MG63 (cell line): ENCODE measurements at regions not wholly inside any gene's neighbourhood (a gene's known extent, or its start where the extent isn't known, plus 50 kb on each side); places are given as distances from the start of the nearest gene placed in this dataset.

Experiments used
- DNase-seq: peaks from one replicate; pipeline ENCODE4 v3.0.0-alpha.2; 2020
- H3K27me3 ChIP-seq: fragments of 250-450 bp; sonication (Bioruptor Pico); 2 replicates; pipeline ENCODE4 v1.5.1; 2020; ENCODE audit warnings: mild to moderate bottlenecking, moderate library complexity
- H3K36me3 ChIP-seq: fragments of 250-450 bp; sonication (Bioruptor Pico); 2 replicates; pipeline ENCODE4 v1.5.1; 2020; ENCODE audit warnings: mild to moderate bottlenecking, moderate library complexity
- H3K4me3 ChIP-seq: fragments of 250-450 bp; sonication (Bioruptor Pico); 2 replicates; pipeline ENCODE4 v1.5.1; 2020; ENCODE audit warnings: mild to moderate bottlenecking, moderate library complexity
- H3K9me3 ChIP-seq: fragments of 250-450 bp; sonication (Bioruptor Pico); 2 replicates; pipeline ENCODE4 v1.5.1; 2020; ENCODE audit warnings: mild to moderate bottlenecking, moderate library complexity

GRCh38 chr20:60232380-60232779 lies 274.2 kb downstream of the CDH26 start:
- no peaks in the 10 kb centered on the region; the same call in 1 of the 2 replicates for H3K27me3 ChIP-seq
- no peaks in the 10 kb centered on the region for H3K36me3 ChIP-seq
- H3K9me3 ChIP-seq, result peaks cover 5% of the 10 kb centered on the region; the same call in 1 of the 2 replicates
- DNase-seq, result no peak
- H3K4me3 ChIP-seq, result no peak overlapping the region

GRCh38 chr20:60233018-60233630 lies 274.9 kb downstream of the CDH26 start:
- no peak for DNase-seq
- H3K9me3 ChIP-seq, result peaks cover 5% of the 10 kb centered on the region; the same call in 1 of the 2 replicates
- H3K4me3 ChIP-seq, result no peak overlapping the region
- no peaks in the 10 kb centered on the region; the same call in 1 of the 2 replicates for H3K27me3 ChIP-seq
- H3K36me3 ChIP-seq, result no peaks in the 10 kb centered on the region

GRCh38 chr20:60236613-60237012 lies 278.4 kb downstream of the CDH26 start:
- no peaks in the 10 kb centered on the region for H3K36me3 ChIP-seq
- no peaks in the 10 kb centered on the region for H3K9me3 ChIP-seq
- DNase-seq, result no peak
- H3K4me3 ChIP-seq, result no peak overlapping the region
- H3K27me3 ChIP-seq, result 0 out of 2 replicates have a peak, but pooled peaks cover 3% of the 10 kb centered on the region

- Histone ChIP-seq H3K9me3 (no peaks in the 10 kb centered on the region), H3K36me3 (no peaks in the 10 kb centered on the region), H3K27me3 (0 out of 2 replicates have a peak, but pooled peaks cover 3% of the 10 kb centered on the region), H3K4me3 (no peak overlapping the region)
- DNase-seq, result no peak
Measured at GRCh38 chr20:60237981-60238380, 279.8 kb downstream of the CDH26 start.

- DNase-seq, result peak; percentile 75
- Histone ChIP-seq H3K9me3 (no peaks in the 10 kb centered on the region), H3K4me3 (no peak overlapping the region), H3K36me3 (no peaks in the 10 kb centered on the region), H3K27me3 (0 out of 2 replicates have a peak, but pooled peaks cover 3% of the 10 kb centered on the region)
Measured at GRCh38 chr20:60238992-60239660, 280.9 kb downstream of the CDH26 start.

- Histone ChIP-seq H3K4me3 (no peak overlapping the region), H3K36me3 (no peaks in the 10 kb centered on the region), H3K27me3 (0 out of 2 replicates have a peak, but pooled peaks cover 3% of the 10 kb centered on the region), H3K9me3 (no peaks in the 10 kb centered on the region)
- DNase-seq, result no peak
Measured at GRCh38 chr20:60239956-60240355, 281.7 kb downstream of the CDH26 start.

GRCh38 chr20:60240415-60240814 lies 282.2 kb downstream of the CDH26 start:
- no peaks in the 10 kb centered on the region for H3K9me3 ChIP-seq
- no peak for DNase-seq
- H3K36me3 ChIP-seq, result no peaks in the 10 kb centered on the region
- H3K4me3 ChIP-seq, result no peak overlapping the region
- 0 out of 2 replicates have a peak, but pooled peaks cover 3% of the 10 kb centered on the region for H3K27me3 ChIP-seq

GRCh38 chr20:60240986-60241385 lies 282.8 kb downstream of the CDH26 start:
- DNase-seq, result no peak
- H3K4me3 ChIP-seq, result no peak overlapping the region
- H3K9me3 ChIP-seq, result no peaks in the 10 kb centered on the region

GRCh38 chr20:60242836-60243505 lies 284.7 kb downstream of the CDH26 start:
- Histone ChIP-seq H3K36me3 (no peaks in the 10 kb centered on the region), H3K27me3 (0 out of 2 replicates have a peak, but pooled peaks cover 3% of the 10 kb centered on the region), H3K9me3 (no peaks in the 10 kb centered on the region), H3K4me3 (no peak overlapping the region)
- no peak for DNase-seq

More at GRCh38 chr20:60240986-60241385, 282.8 kb downstream of the CDH26 start:
- Histone ChIP-seq H3K36me3 (no peaks in the 10 kb centered on the region), H3K27me3 (0 out of 2 replicates have a peak, but pooled peaks cover 3% of the 10 kb centered on the region)

- no peak overlapping the region for H3K4me3 ChIP-seq
- H3K9me3 ChIP-seq, result no peaks in the 10 kb centered on the region
- no peaks in the 10 kb centered on the region for H3K36me3 ChIP-seq
- no peak for DNase-seq
- 0 out of 2 replicates have a peak, but pooled peaks cover 3% of the 10 kb centered on the region for H3K27me3 ChIP-seq
Measured at GRCh38 chr20:60244373-60245146, 286.3 kb downstream of the CDH26 start.

GRCh38 chr20:60246751-60247150 lies 288.5 kb downstream of the CDH26 start:
- Histone ChIP-seq H3K27me3 (no peaks in the 10 kb centered on the region), H3K4me3 (no peak overlapping the region), H3K36me3 (no peaks in the 10 kb centered on the region), H3K9me3 (no peaks in the 10 kb centered on the region)
- DNase-seq, result no peak

GRCh38 chr20:60249436-60249835 lies 291.2 kb downstream of the CDH26 start:
- Histone ChIP-seq H3K4me3 (no peak overlapping the region), H3K36me3 (no peaks in the 10 kb centered on the region), H3K9me3 (no peaks in the 10 kb centered on the region), H3K27me3 (no peaks in the 10 kb centered on the region)
- peak; percentile 97 for DNase-seq

- no peak overlapping the region for H3K4me3 ChIP-seq
- H3K27me3 ChIP-seq, result no peaks in the 10 kb centered on the region
- no peaks in the 10 kb centered on the region for H3K9me3 ChIP-seq
- H3K36me3 ChIP-seq, result no peaks in the 10 kb centered on the region
- DNase-seq, result peak; percentile 15
Measured at GRCh38 chr20:60250251-60250650, 292.0 kb downstream of the CDH26 start.

GRCh38 chr20:60252866-60253265 lies 294.6 kb downstream of the CDH26 start:
- DNase-seq, result no peak
- H3K36me3 ChIP-seq, result no peaks in the 10 kb centered on the region
- H3K27me3 ChIP-seq, result no peaks in the 10 kb centered on the region
- H3K9me3 ChIP-seq, result no peaks in the 10 kb centered on the region
- H3K4me3 ChIP-seq, result no peak overlapping the region

- no peaks in the 10 kb centered on the region for H3K36me3 ChIP-seq
- DNase-seq, result no peak
- no peak overlapping the region for H3K4me3 ChIP-seq
- no peaks in the 10 kb centered on the region for H3K9me3 ChIP-seq
- H3K27me3 ChIP-seq, result no peaks in the 10 kb centered on the region
Measured at GRCh38 chr20:60253471-60253870, 295.2 kb downstream of the CDH26 start.

- H3K4me3 ChIP-seq, result no peak overlapping the region
- H3K27me3 ChIP-seq, result no peaks in the 10 kb centered on the region
- no peaks in the 10 kb centered on the region for H3K9me3 ChIP-seq
- DNase-seq, result peak; percentile 78
- no peaks in the 10 kb centered on the region for H3K36me3 ChIP-seq
Measured at GRCh38 chr20:60254901-60255411, 296.7 kb downstream of the CDH26 start.
